ENCODE measurements at regions not wholly inside any gene's neighbourhood (a gene's known extent, or its start where the extent isn't known, plus 50 kb on each side); places are given as distances from the start of the nearest gene placed in this dataset.

DNA sequence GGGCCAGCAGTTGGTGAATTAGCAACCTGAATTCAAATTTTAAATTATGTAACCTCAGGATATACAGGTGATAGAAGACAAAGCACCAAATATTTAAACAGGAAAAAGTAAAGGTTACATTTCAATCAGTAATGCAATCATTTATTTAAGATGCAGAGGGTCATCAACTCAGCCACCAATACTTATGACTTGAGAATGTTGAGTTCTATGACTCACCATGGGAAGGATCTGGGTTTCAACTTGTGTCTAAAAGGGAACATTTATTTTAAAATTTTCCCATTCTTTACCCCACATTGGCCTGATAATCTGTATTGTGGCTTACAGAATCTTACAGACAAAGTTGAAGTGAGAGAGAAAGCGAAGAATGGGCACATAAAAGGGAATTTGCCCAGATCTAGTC lies 418.0 kb downstream of the NDFIP2 start:
- in situ Hi-C loops (cut with MboI; ENCODE audit: low sequenced_read_pairs) (no loop called here), intact Hi-C loops (cut with micrococcal nuclease) (no loop called here), dilution Hi-C loops (cut with HindIII; ENCODE audit: low sequenced_read_pairs, unreplicated experiment) (no loop called here)
- Histone ChIP-seq H2AK5ac (ENCODE audit: low read depth, low read length) (no peak overlapping the region), H3K9ac (ENCODE audit: low read depth, low read length) (no peak overlapping the region), H2BK20ac (ENCODE audit: low read depth, low read length) (no peak overlapping the region), H2AFZ (replicated peaks; ENCODE audit: low read length, poor library complexity) (no peak overlapping the region), H2BK5ac (ENCODE audit: low read depth, low read length, poor library complexity, severe bottlenecking) (no peak overlapping the region), H3K4me2 (ENCODE audit: low read depth, low read length) (no peak overlapping the region), H4K5ac (ENCODE audit: low read depth, low read length) (no peak overlapping the region), H2BK120ac (ENCODE audit: low read depth, low read length) (no peak overlapping the region), H4K91ac (ENCODE audit: insufficient read depth, low read depth, low read length) (no peak overlapping the region), H4K20me1 (ENCODE audit: insufficient read depth, low read length) (no peaks in the 10 kb centered on the region), H3K56ac (ENCODE audit: extremely low read depth, insufficient read depth, low read length) (no peak overlapping the region), H3K36me3 (ENCODE audit: control insufficient read depth, insufficient read depth, low read length) (no peaks in the 10 kb centered on the region), H4K8ac (ENCODE audit: low read depth in 2 of 2, low read length in 2 of 2) (no peak overlapping the region), H3K4me3 (ENCODE audit: insufficient read depth, low read depth, low read length) (no peak overlapping the region), H3K9me1 (ENCODE audit: insufficient read depth, low read length) (no peaks in the 10 kb centered on the region), H3K9me3 (ENCODE audit: control insufficient read depth, insufficient read depth, low read length) (no peaks in the 10 kb centered on the region), H3K27ac (ENCODE audit: insufficient read depth, low read length) (no peak overlapping the region), H3K27me3 (ENCODE audit: control insufficient read depth, insufficient read depth, low read length) (no peaks in the 10 kb centered on the region), H3K18ac (ENCODE audit: low read depth, low read length) (no peak overlapping the region), H3K23ac (ENCODE audit: low read depth, low read length) (no peak overlapping the region), H3K4ac (ENCODE audit: low read depth, low read length) (no peak overlapping the region), H3K79me1 (ENCODE audit: low read depth in 1 of 2, low read length in 2 of 2) (no peaks in the 10 kb centered on the region), H2BK15ac (ENCODE audit: low read depth, low read length) (no peak overlapping the region), H3K14ac (replicated peaks; ENCODE audit: low read depth, low read length) (no peak overlapping the region), H3K4me1 (ENCODE audit: control insufficient read depth, insufficient read depth, low read length) (no peaks in the 10 kb centered on the region), H2AK9ac (replicated peaks; ENCODE audit: low read depth, low read length, poor library complexity) (no peak overlapping the region)
- CTCF ChIA-PET = no interaction called here
- BruUV-seq (replicated peaks) = no TSS peak
- peak; percentile 54 for DNase-seq
- WGBS, 2 experiments (ENCODE audit: extremely low coverage in 2 of 2, insufficient read length in 1 of 2) = 100% methylated on average over 1 of the region's 1 CpG; no CpG with 5 or more reads in 1 of the 2 experiments
- POLR2A ChIA-PET (ENCODE audit: unreplicated experiment) = no interaction called here
- no peak for ATAC-seq (ENCODE audit: low read depth)
- TF ChIP-seq MAFK (IDR thresholded peaks at IDR 0.05; ENCODE audit: low read depth, low read length) (no peak), FOS (IDR thresholded peaks at IDR 0.05; ENCODE audit: low read depth, low read length) (no peak), NFE2L2 (IDR thresholded peaks at IDR 0.05; ENCODE audit: low read depth, low read length) (no peak), CEBPB (IDR thresholded peaks at IDR 0.05; ENCODE audit: low read depth, low read length) (no peak), RCOR1 (IDR thresholded peaks at IDR 0.05; ENCODE audit: insufficient replicate concordance, low read length) (no peak), SMC3 (IDR thresholded peaks at IDR 0.05; ENCODE audit: low read depth, low read length) (no peak), CHD1 (IDR thresholded peaks at IDR 0.05; ENCODE audit: low read depth, low read length) (no peak), MXI1 (IDR thresholded peaks at IDR 0.05; ENCODE audit: borderline replicate concordance, low read depth, low read length) (no peak), RAD21 (IDR thresholded peaks at IDR 0.05; ENCODE audit: low read length) (no peak), RFX5 (IDR thresholded peaks at IDR 0.05; ENCODE audit: low read depth, low read length) (no peak)
- TF ChIP-seq, protein P1, sequence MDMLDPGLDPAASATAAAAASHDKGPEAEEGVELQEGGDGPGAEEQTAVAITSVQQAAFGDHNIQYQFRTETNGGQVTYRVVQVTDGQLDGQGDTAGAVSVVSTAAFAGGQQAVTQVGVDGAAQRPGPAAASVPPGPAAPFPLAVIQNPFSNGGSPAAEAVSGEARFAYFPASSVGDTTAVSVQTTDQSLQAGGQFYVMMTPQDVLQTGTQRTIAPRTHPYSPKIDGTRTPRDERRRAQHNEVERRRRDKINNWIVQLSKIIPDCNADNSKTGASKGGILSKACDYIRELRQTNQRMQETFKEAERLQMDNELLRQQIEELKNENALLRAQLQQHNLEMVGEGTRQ (IDR thresholded peaks at IDR 0.05; ENCODE audit: low read depth, low read length) = no peak
- TF ChIP-seq, protein P2, sequence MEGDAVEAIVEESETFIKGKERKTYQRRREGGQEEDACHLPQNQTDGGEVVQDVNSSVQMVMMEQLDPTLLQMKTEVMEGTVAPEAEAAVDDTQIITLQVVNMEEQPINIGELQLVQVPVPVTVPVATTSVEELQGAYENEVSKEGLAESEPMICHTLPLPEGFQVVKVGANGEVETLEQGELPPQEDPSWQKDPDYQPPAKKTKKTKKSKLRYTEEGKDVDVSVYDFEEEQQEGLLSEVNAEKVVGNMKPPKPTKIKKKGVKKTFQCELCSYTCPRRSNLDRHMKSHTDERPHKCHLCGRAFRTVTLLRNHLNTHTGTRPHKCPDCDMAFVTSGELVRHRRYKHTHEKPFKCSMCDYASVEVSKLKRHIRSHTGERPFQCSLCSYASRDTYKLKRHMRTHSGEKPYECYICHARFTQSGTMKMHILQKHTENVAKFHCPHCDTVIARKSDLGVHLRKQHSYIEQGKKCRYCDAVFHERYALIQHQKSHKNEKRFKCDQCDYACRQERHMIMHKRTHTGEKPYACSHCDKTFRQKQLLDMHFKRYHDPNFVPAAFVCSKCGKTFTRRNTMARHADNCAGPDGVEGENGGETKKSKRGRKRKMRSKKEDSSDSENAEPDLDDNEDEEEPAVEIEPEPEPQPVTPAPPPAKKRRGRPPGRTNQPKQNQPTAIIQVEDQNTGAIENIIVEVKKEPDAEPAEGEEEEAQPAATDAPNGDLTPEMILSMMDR (conservative IDR thresholded peaks at IDR 0.05; ENCODE audit: low read depth, low read length) = no peak

Measured in IMR-90 (cell line).